B cell (primary cell): ENCODE measurements at regions not wholly inside any gene's neighbourhood (a gene's known extent, or its start where the extent isn't known, plus 50 kb on each side); places are given as distances from the start of the nearest gene placed in this dataset.

Experiments used
- CTCF ChIP-seq: fragments of 200-600 bp; IDR thresholded peaks from one replicate; pipeline ENCODE4 v1.8.0; 2022; ENCODE audit warnings: antibody characterized with exemption, mild to moderate bottlenecking
- EZH2 ChIP-seq: IDR thresholded peaks from 2 replicates; pipeline ENCODE4 v1.6.1; 2012; ENCODE audit warnings: borderline replicate concordance, low read depth, mild to moderate bottlenecking, moderate library complexity, low read length; ENCODE audit not compliant: insufficient read depth, poor library complexity, severe bottlenecking

- TF ChIP-seq CTCF (no peak), EZH2 (no peak)
These were observed 220.1 kb downstream of the PYDC2 start for GRCh38 chr3:191680989-191681597.
